IPS DF 6.9 (cell line): ENCODE measurements at regions not wholly inside any gene's neighbourhood (a gene's known extent, or its start where the extent isn't known, plus 50 kb on each side); places are given as distances from the start of the nearest gene placed in this dataset.

Experiments used
- DNase-seq: peaks from one replicate; pipeline ENCODE4 v3.0.0-alpha.2; 2013; ENCODE audit warnings: low read depth, low spot score
- H3K27ac ChIP-seq: one replicate; pipeline ENCODE4 v1.5.1; 2013; ENCODE audit warnings: low read length, control low read depth
- H3K27me3 ChIP-seq: 2 replicates; pipeline ENCODE4 v1.6.1; 2013; ENCODE audit warnings: mild to moderate bottlenecking, low read length; ENCODE audit not compliant: control insufficient read depth, insufficient read depth
- H3K36me3 ChIP-seq: 2 replicates; pipeline ENCODE4 v1.6.1; 2013; ENCODE audit warnings: low read length; ENCODE audit not compliant: control insufficient read depth, insufficient read depth
- H3K4me1 ChIP-seq: 2 replicates; pipeline ENCODE4 v1.6.1; 2013; ENCODE audit warnings: low read length; ENCODE audit not compliant: control insufficient read depth, insufficient read depth
- H3K4me3 ChIP-seq: 2 replicates; pipeline ENCODE4 v1.5.1; 2013; ENCODE audit warnings: mild to moderate bottlenecking, low read length
- H3K9me3 ChIP-seq: 2 replicates; pipeline ENCODE4 v1.6.1; 2013; ENCODE audit warnings: low read length, inconsistent platforms; ENCODE audit not compliant: control insufficient read depth, insufficient read depth
- WGBS: extraction: QIAGEN DNeasy Blood & Tissue Kit; methylation state at CpG from one replicate; pipeline ENCODE4 v1.1.7; 2013; ENCODE audit warnings: mixed read lengths, missing lambda C conversion rate; ENCODE audit not compliant: insufficient read length, insufficient coverage; 5-methylcytosine and 5-hydroxymethylcytosine counted together

- WGBS: no CpG with 5 or more reads among the region's 6 CpGs
- DNase-seq: no peak
- Histone ChIP-seq H3K27ac (no peak overlapping the region), H3K4me1 (no peaks in the 10 kb centered on the region), H3K9me3 (no peaks in the 10 kb centered on the region), H3K36me3 (no peaks in the 10 kb centered on the region), H3K4me3 (no peak overlapping the region), H3K27me3 (no peaks in the 10 kb centered on the region)
Observed at GRCh38 chr3:106206146-106206545, 337.3 kb upstream of the CBLB start.

- H3K27ac ChIP-seq: no peak overlapping the region
- no peaks in the 10 kb centered on the region for H3K9me3 ChIP-seq
- H3K4me1 ChIP-seq: no peaks in the 10 kb centered on the region
- WGBS: no CpG with 5 or more reads among the region's 5 CpGs
- no peaks in the 10 kb centered on the region for H3K36me3 ChIP-seq
- H3K27me3 ChIP-seq: no peaks in the 10 kb centered on the region
- H3K4me3 ChIP-seq: no peak overlapping the region
- no peak for DNase-seq
Observed at GRCh38 chr3:106206613-106207012, 337.8 kb upstream of the CBLB start.

GRCh38 chr3:106208251-106208650 lies 339.4 kb upstream of the CBLB start:
- no peaks in the 10 kb centered on the region for H3K36me3 ChIP-seq
- H3K27ac ChIP-seq: no peak overlapping the region
- no peak for DNase-seq
- H3K27me3 ChIP-seq: no peaks in the 10 kb centered on the region
- H3K9me3 ChIP-seq: no peaks in the 10 kb centered on the region
- no peaks in the 10 kb centered on the region for H3K4me1 ChIP-seq
- WGBS: no CpG with 5 or more reads among the region's 4 CpGs
- no peak overlapping the region for H3K4me3 ChIP-seq

GRCh38 chr3:106208967-106209366 lies 340.2 kb upstream of the CBLB start:
- H3K9me3 ChIP-seq: no peaks in the 10 kb centered on the region

GRCh38 chr3:106209482-106209881 lies 340.7 kb upstream of the CBLB start:
- Histone ChIP-seq H3K4me1 (no peaks in the 10 kb centered on the region), H3K4me3 (no peak overlapping the region), H3K36me3 (no peaks in the 10 kb centered on the region), H3K9me3 (no peaks in the 10 kb centered on the region), H3K27ac (no peak overlapping the region), H3K27me3 (no peaks in the 10 kb centered on the region)
- DNase-seq: no peak
- WGBS: no CpG with 5 or more reads among the region's 1 CpG

More at GRCh38 chr3:106208967-106209366, 340.2 kb upstream of the CBLB start:
- DNase-seq: no peak
- H3K4me1 ChIP-seq: no peaks in the 10 kb centered on the region
- H3K36me3 ChIP-seq: no peaks in the 10 kb centered on the region
- H3K4me3 ChIP-seq: no peak overlapping the region
- no peaks in the 10 kb centered on the region for H3K27me3 ChIP-seq
- H3K27ac ChIP-seq: no peak overlapping the region
- WGBS: no CpG with 5 or more reads among the region's 2 CpGs

GRCh38 chr3:106210923-106211322 lies 342.1 kb upstream of the CBLB start:
- Histone ChIP-seq H3K4me3 (no peak overlapping the region), H3K9me3 (no peaks in the 10 kb centered on the region), H3K36me3 (no peaks in the 10 kb centered on the region), H3K27me3 (no peaks in the 10 kb centered on the region), H3K4me1 (no peaks in the 10 kb centered on the region), H3K27ac (no peak overlapping the region)
- no CpG with 5 or more reads among the region's 3 CpGs for WGBS
- DNase-seq: no peak

GRCh38 chr3:106212665-106213222 lies 343.9 kb upstream of the CBLB start:
- no peaks in the 10 kb centered on the region for H3K4me1 ChIP-seq
- no peaks in the 10 kb centered on the region for H3K36me3 ChIP-seq
- H3K9me3 ChIP-seq: no peaks in the 10 kb centered on the region
- WGBS: no CpG with 5 or more reads among the region's 1 CpG
- no peak overlapping the region for H3K4me3 ChIP-seq
- H3K27ac ChIP-seq: no peak overlapping the region
- no peaks in the 10 kb centered on the region for H3K27me3 ChIP-seq
- no peak for DNase-seq

GRCh38 chr3:106213954-106214353 lies 345.1 kb upstream of the CBLB start:
- Histone ChIP-seq H3K36me3 (no peaks in the 10 kb centered on the region), H3K4me1 (no peaks in the 10 kb centered on the region), H3K9me3 (no peaks in the 10 kb centered on the region), H3K4me3 (no peak overlapping the region), H3K27ac (no peak overlapping the region), H3K27me3 (no peaks in the 10 kb centered on the region)
- WGBS: no CpG with 5 or more reads among the region's 4 CpGs
- no peak for DNase-seq

GRCh38 chr3:106214641-106215040 lies 345.8 kb upstream of the CBLB start:
- no CpG with 5 or more reads among the region's 4 CpGs for WGBS
- no peaks in the 10 kb centered on the region for H3K9me3 ChIP-seq
- H3K4me3 ChIP-seq: no peak overlapping the region
- H3K4me1 ChIP-seq: no peaks in the 10 kb centered on the region
- no peaks in the 10 kb centered on the region for H3K27me3 ChIP-seq
- no peaks in the 10 kb centered on the region for H3K36me3 ChIP-seq
- no peak overlapping the region for H3K27ac ChIP-seq
- no peak for DNase-seq

GRCh38 chr3:106215047-106215446 lies 346.2 kb upstream of the CBLB start:
- Histone ChIP-seq H3K36me3 (no peaks in the 10 kb centered on the region), H3K4me3 (no peak overlapping the region), H3K4me1 (no peaks in the 10 kb centered on the region), H3K9me3 (no peaks in the 10 kb centered on the region), H3K27ac (no peak overlapping the region), H3K27me3 (no peaks in the 10 kb centered on the region)
- WGBS: no CpG with 5 or more reads among the region's 1 CpG
- DNase-seq: no peak

GRCh38 chr3:106217745-106218144 lies 348.9 kb upstream of the CBLB start:
- Histone ChIP-seq H3K9me3 (no peaks in the 10 kb centered on the region), H3K36me3 (no peaks in the 10 kb centered on the region), H3K27me3 (no peaks in the 10 kb centered on the region), H3K27ac (no peak overlapping the region), H3K4me1 (no peaks in the 10 kb centered on the region), H3K4me3 (no peak overlapping the region)
- no peak for DNase-seq
- WGBS: no CpG with 5 or more reads among the region's 2 CpGs
